Osteoblast (primary cell): ENCODE measurements at regions not wholly inside any gene's neighbourhood (a gene's known extent, or its start where the extent isn't known, plus 50 kb on each side); places are given as distances from the start of the nearest gene placed in this dataset.

ENCODE experiments used
- DNase-seq: peaks from one replicate; pipeline ENCODE4 v3.0.0; 2011; ENCODE audit warnings: low spot score, mixed read lengths; ENCODE audit not compliant: insufficient read length; ENCODE audit errors: missing footprints
- H2AFZ ChIP-seq: 2 replicates; pipeline ENCODE4 v1.6.0; 2011; ENCODE audit warnings: mild to moderate bottlenecking, low read length
- H3K27ac ChIP-seq: 2 replicates; pipeline ENCODE4 v1.5.1; 2011; ENCODE audit warnings: mild to moderate bottlenecking, low read depth, low read length, moderate library complexity
- H3K27me3 ChIP-seq: 2 replicates; pipeline ENCODE4 v1.6.0; 2012; ENCODE audit warnings: mild to moderate bottlenecking, control low read depth, inconsistent platforms, low read length, moderate library complexity; ENCODE audit not compliant: insufficient read depth
- H3K36me3 ChIP-seq: 2 replicates; pipeline ENCODE4 v1.5.1; 2011; ENCODE audit warnings: mild to moderate bottlenecking, low read length, control low read depth, moderate library complexity; ENCODE audit not compliant: insufficient read depth
- H3K4me1 ChIP-seq: 2 replicates; pipeline ENCODE4 v1.5.1; 2011; ENCODE audit warnings: mild to moderate bottlenecking, low read length, control low read depth, moderate library complexity; ENCODE audit not compliant: insufficient read depth
- H3K4me2 ChIP-seq: 2 replicates; pipeline ENCODE4 v1.6.0; 2011; ENCODE audit warnings: mild to moderate bottlenecking, low read length; ENCODE audit not compliant: insufficient read depth
- H3K4me3 ChIP-seq: fragments of 200-600 bp; sonication (generic); 3 replicates; pipeline ENCODE4 v1.5.1; 2012; ENCODE audit warnings: mild to moderate bottlenecking, low read length, inconsistent platforms; ENCODE audit not compliant: insufficient read depth
- H3K79me2 ChIP-seq: 2 replicates; pipeline ENCODE4 v1.6.0; 2012; ENCODE audit warnings: mild to moderate bottlenecking, low read length, control low read depth, inconsistent platforms; ENCODE audit not compliant: insufficient read depth
- H3K9me3 ChIP-seq: 2 replicates; pipeline ENCODE4 v1.5.1; 2011; ENCODE audit warnings: low read depth, low read length, control low read depth
- H4K20me1 ChIP-seq: 2 replicates; pipeline ENCODE4 v1.6.0; 2012; ENCODE audit warnings: mild to moderate bottlenecking, low read length, control low read depth; ENCODE audit not compliant: insufficient read depth
- TF ChIP-seq, protein P1 (sequence below): IDR thresholded peaks from 2 replicates; pipeline ENCODE4 v1.5.1; 2011; ENCODE audit warnings: mild to moderate bottlenecking, low read depth, low read length, moderate library complexity; ENCODE audit errors: extremely low read depth

DNA sequence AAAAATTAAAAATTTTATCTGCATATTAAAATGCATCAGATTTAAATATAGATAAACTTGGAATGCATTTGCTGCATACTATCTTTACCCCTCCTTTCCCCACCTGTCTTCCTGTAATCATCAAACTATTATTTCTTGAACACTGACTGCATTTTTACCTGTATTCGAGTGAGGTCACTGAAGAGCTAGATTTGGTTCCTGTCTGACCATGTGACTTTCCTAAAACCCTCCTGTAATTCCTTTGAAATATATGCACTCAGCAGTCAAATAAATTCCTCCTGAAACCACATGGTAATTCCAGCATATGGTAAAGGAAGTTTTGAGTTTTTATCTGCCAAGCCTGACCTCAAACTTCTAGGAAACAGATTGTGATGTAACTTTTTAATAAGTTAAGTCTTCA lies 445.6 kb upstream of the FRG2C start:
- no peaks in the 10 kb centered on the region for H3K27me3 ChIP-seq
- no peaks in the 10 kb centered on the region for H3K79me2 ChIP-seq
- DNase-seq = no peak
- H2AFZ ChIP-seq = no peak overlapping the region
- no peaks in the 10 kb centered on the region for H3K9me3 ChIP-seq
- no peak overlapping the region for H3K4me2 ChIP-seq
- H3K4me1 ChIP-seq = no peaks in the 10 kb centered on the region
- no peak overlapping the region for H3K4me3 ChIP-seq
- no peaks in the 10 kb centered on the region for H4K20me1 ChIP-seq
- no peak overlapping the region for H3K27ac ChIP-seq
- TF ChIP-seq, protein P1, sequence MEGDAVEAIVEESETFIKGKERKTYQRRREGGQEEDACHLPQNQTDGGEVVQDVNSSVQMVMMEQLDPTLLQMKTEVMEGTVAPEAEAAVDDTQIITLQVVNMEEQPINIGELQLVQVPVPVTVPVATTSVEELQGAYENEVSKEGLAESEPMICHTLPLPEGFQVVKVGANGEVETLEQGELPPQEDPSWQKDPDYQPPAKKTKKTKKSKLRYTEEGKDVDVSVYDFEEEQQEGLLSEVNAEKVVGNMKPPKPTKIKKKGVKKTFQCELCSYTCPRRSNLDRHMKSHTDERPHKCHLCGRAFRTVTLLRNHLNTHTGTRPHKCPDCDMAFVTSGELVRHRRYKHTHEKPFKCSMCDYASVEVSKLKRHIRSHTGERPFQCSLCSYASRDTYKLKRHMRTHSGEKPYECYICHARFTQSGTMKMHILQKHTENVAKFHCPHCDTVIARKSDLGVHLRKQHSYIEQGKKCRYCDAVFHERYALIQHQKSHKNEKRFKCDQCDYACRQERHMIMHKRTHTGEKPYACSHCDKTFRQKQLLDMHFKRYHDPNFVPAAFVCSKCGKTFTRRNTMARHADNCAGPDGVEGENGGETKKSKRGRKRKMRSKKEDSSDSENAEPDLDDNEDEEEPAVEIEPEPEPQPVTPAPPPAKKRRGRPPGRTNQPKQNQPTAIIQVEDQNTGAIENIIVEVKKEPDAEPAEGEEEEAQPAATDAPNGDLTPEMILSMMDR = no peak
- H3K36me3 ChIP-seq = no peaks in the 10 kb centered on the region

DNA sequence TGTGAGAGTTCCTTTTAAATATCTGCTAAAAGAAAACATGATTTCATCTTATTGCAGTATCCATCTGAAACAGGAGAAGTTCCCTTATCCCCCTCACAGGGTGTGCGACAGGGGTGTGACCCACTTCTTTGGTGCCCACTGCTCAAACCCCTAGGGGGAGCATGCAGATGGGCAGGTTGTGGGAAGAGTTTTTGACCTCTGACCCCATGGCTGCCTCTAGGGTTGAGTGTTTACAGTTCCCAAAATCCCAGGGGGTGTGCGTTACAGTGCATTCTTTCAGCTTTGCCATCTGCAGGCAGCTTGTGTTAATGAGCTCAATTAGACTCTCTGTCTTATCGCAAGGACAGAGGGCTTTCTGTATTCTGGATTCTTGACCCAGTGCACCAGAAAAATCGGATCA lies 443.2 kb upstream of the FRG2C start:
- H3K27ac ChIP-seq = no peak overlapping the region
- H3K4me3 ChIP-seq = no peak overlapping the region
- H3K36me3 ChIP-seq = no peaks in the 10 kb centered on the region
- TF ChIP-seq, protein P1 = no peak
- no peaks in the 10 kb centered on the region for H4K20me1 ChIP-seq
- H2AFZ ChIP-seq = no peak overlapping the region
- no peaks in the 10 kb centered on the region for H3K79me2 ChIP-seq
- H3K4me1 ChIP-seq = no peaks in the 10 kb centered on the region
- DNase-seq = no peak
- no peaks in the 10 kb centered on the region for H3K27me3 ChIP-seq
- H3K9me3 ChIP-seq = no peaks in the 10 kb centered on the region
- no peak overlapping the region for H3K4me2 ChIP-seq

DNA sequence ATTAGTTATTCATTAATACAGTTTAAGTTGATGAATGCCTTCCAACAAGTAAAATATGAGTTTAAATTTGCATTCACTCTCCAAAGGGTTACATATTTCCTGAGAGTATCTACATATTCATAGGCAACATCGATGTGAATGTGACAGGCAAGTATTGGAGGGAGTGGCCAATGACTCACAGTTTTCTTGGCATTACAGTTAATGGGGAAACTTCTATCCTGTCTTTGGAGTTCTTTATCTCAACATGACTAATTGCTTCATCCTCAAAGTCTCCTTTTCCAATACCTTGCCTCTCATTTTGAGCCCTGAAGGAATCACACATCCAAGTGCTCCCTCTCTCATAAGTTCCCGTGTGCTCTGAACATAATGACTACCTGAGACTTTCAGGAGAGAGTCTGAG lies 439.7 kb upstream of the FRG2C start:
- Histone ChIP-seq H3K27ac (no peak overlapping the region), H3K4me3 (no peak overlapping the region), H4K20me1 (no peaks in the 10 kb centered on the region), H3K4me2 (no peak overlapping the region), H3K36me3 (no peaks in the 10 kb centered on the region), H3K9me3 (no peaks in the 10 kb centered on the region), H3K79me2 (no peaks in the 10 kb centered on the region), H3K4me1 (no peaks in the 10 kb centered on the region), H2AFZ (no peak overlapping the region), H3K27me3 (no peaks in the 10 kb centered on the region)
- TF ChIP-seq, protein P1 = no peak
- no peak for DNase-seq

DNA sequence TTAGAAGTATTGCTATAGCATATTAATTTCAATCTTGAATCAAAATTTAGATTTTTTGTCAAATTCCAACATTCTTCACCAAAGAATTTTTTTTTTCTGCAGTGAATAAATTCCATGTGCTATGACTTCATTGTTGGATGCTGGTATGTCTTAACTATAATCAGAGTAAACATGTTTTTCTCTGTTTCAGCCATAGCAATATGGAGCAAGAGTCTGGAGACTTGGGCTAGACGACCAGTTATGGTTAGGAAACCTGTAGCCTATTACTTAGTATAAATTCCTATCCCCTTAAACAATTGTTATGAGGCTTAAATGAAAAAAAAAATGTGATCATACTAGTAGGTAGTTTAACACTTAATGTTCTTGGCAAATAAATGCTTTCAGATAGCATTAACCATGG lies 431.9 kb upstream of the FRG2C start:
- DNase-seq = no peak
- H2AFZ ChIP-seq = no peak overlapping the region
- TF ChIP-seq, protein P1 = no peak
- H3K27ac ChIP-seq = no peak overlapping the region
- no peaks in the 10 kb centered on the region for H4K20me1 ChIP-seq
- no peaks in the 10 kb centered on the region for H3K27me3 ChIP-seq
- no peaks in the 10 kb centered on the region for H3K9me3 ChIP-seq
- no peaks in the 10 kb centered on the region for H3K36me3 ChIP-seq
- H3K4me1 ChIP-seq = no peaks in the 10 kb centered on the region
- H3K4me2 ChIP-seq = no peak overlapping the region
- H3K4me3 ChIP-seq = no peak overlapping the region
- H3K79me2 ChIP-seq = no peaks in the 10 kb centered on the region
